Inferior parietal cortex (tissue), 1 donor: ENCODE measurements at regions not wholly inside any gene's neighbourhood (a gene's known extent, or its start where the extent isn't known, plus 50 kb on each side); places are given as distances from the start of the nearest gene placed in this dataset.
"Not testable (repeated sequence)": the region's sequence is repeated elsewhere in the genome, so short reads cannot be mapped to it uniquely, and the experiment has no call there.

Experiments
- DNase-seq: peaks from one replicate; pipeline ENCODE4 v3.0.0-alpha.2; 2016; ENCODE audit errors: extremely low spot score

DNA sequence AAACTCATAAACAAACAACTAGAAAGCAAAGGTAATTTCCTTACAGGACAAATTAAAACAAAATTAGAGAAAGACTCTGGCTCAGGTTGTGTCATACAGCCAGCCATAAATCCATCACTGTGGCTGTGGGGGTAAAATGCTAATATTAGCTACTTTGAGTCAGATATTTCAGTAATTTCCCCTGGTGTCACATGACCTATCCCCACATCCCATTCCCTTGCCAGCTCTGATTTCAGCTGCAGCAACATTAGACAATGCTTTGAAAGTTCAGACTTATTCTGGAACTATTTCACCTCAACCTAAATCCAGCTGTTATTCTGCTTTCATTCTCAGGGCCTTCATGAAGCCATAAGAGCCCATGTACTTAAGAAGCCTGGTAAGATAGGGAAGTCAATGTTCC, 55.3 kb downstream of the RPL10L start:
- DNase-seq: no peak

DNA sequence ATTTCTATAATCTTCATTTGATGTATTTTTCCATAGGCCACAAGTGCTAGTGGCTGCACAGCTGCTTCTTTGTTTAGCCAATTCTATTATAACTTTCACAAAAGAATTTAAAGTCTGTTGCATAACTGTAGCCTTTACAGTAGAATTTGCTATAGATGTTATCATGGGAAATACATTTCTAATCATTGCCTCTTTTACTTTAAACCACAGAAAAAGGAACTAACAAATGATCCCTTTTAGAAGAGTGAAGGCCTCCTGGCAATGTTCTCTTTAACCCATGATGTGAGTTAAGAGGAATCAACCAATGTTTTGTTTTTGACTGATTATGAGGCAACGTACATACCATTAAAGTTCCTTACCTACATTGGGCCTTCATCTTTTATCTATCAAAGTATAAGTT, 68.8 kb downstream of the RPL10L start:
- DNase-seq: no peak

DNA sequence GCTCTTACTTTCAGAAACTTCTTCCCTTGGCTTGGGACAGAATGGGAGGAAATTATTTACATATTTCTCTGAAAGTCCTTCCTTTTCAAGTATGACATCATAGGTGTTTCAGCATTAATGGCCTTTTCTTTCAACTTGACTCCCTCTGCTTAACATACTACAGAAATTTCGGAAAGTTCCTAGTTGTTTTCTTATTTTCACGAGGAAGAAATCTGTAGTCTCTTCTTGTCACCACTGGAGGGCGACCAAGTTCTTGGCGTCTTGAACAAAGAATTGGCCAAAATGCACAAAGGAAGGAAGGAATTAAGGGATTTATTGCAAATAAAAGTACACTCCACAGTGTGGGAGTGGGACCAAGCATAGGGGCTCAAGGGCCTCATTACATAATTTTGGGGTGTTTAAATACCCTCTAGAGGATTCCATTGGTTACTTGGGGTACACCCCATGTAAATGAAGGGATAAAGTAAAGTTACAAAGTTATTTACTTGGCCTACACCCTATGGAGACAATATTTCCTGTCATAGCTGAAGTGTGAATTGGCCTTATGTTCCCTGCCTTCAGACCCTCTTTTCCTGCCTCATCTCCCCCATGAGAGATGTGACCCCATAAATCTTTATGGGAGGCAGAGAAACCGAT, 70.4 kb downstream of the RPL10L start:
- peak; percentile 38 for DNase-seq

DNA sequence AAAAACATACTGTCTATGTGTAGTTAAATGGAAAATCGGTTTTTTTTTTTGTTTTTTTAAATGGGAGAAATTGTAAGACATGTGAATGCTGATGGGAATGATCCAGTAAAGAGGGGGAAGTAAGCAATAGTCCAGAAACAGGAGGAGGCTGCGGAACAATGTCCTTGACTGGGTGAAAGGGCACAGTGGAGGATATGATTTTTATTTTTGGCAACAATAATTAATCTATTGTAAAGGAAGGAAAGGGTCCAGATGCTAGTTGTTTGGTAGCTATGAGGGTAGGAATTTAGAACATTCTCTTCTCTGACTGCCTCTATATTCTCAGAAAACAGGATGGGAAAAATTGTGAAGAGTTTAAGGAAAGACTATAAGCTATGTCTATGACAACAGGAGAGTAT, 76.6 kb downstream of the RPL10L start:
- no peak for DNase-seq

DNA sequence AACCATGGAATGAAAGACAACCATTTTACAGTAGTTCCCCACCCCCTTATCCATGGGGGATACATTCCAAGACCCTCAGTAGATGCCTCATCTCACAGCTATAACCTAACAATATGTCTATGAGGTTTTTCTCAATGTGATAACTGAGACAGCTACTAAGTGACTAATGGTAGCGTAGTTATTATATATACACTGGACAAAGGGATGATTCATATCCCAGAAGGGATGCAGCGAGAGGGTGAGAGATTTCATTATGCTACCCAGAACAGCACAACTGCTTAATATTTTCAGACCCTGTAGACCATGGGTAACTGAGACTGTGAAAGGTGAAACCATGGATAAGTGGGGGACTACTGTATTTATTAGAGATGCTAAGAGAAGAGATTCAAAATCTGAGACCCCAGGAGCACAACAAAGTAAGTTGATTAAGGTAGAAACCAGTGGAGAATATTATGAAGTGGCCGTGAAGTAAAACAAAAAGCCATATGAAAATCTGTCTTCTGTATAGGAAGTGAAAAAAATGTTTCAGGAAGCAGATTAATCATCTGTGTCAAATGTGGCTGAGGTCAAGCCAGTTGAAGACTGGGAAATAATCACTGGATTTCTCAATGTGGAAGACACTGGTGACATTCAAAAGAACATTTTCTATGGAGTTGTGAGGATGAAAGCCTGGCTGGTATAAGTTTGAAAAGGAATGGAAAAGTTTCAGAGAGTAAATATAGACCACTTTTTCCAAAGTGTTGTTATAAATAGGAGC, 77.2 kb downstream of the RPL10L start:
- DNase-seq: no peak

DNA sequence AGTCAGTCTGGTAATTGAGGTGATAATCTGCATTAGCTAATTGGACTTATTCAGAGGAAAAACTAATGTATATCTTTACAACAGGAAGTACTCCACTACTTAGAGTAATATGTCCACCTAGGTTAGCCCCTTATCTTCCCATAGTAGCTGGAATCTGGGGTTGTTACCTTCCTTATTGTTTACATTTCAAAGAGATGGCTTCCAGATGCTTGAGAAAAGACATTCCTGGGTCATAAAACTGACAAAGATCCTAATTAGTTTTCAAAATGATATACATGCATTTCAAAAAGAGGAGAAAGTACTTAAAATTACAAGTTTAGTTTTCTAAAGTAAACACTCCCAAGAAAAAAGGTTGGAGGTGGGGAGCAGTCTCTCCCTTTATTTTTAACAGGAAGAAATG, 78.1 kb downstream of the RPL10L start:
- DNase-seq: no peak

DNA sequence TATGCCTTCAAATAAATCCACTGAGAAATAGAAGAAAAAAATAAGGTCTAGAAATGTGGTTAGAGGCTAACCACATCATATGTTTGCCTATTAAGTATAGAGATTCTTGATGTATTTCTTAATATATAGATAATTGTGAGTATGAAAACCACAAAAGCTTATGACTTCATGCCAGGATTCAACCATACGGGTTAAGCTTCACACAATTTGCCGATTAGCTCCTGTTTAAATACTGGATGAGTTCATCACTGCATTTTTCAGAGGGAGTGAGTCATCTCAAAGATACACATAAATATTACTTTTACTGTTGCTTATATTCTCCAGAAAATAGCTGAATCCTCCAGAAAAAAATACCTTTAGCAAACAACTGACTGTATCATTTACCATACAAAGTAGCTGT, 79.6 kb downstream of the RPL10L start:
- no peak for DNase-seq

DNA sequence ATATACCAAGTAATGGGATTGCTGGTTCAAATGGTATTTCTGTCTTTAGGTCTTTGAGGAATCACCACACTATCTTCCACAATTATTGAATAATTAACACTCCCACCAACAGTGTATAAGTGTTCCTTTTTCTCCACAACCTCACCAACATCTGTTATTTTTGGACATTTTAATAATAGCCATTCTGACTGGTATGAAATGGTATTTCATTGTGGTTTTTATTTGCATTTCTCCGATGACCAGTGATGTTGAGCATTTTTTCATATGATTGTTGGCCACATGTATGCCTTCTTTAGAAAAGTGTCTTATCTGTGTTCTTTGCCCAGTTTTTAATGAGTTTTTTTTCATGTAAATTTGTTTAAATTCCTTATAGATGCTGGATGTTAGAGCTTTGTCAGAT, 83.4 kb downstream of the RPL10L start:
- not testable (repeated sequence) for DNase-seq

DNA sequence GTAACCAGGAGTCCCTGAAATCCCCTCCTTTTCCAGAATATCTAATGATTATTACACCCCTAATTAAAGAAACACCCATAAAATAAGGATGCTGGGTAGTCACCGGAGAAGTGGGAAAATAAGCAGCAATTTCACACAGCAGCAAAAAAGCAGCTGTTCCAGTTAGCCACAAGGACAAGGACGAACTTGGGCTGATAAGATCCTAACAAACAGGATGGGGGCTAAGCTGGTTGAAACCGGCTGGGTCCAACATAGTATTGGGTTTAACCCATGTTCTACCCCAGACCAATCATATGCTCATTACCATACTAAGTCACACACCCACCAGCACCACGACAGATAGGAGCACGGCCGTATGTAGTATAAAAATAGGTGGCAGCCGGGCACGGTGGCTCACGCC, 100.7 kb downstream of the RPL10L start:
- DNase-seq: no peak

DNA sequence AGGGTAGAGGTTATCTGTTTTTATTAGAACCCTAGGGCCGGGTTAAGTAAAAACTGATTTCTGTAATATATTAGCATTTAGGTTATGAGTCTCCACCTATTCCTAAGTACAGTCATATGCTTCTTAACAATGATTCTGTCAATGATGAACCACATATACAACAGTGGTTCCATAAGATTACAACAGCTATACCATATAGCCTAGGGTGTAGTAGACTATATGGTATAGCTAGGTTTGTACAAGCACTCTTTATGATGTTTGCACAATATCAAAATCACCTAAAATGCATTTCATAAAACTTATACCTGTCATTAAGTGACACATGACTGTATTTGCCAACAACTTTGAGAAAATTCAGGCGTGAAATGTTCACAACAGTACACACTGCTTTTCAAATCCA, 110.6 kb downstream of the RPL10L start:
- no peak for DNase-seq

DNA sequence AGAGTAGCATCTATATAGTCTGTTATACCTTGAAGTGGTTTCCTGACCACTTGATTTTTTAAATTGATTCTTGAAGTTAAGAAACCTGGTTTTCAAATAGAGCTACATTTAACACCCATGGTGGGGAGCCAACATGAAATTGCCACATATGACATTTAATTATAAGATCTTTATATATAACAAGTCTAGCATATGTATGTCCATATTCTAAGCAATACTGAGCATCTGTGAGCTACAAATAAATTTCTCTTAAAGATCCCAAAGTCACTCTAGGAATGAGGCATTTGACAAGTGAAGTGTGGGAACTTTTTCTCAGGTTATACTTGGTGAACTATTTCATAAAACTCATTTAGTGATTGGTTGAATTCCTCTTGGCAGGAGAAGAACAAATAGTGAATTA, 132.5 kb downstream of the RPL10L start:
- no peak for DNase-seq

DNA sequence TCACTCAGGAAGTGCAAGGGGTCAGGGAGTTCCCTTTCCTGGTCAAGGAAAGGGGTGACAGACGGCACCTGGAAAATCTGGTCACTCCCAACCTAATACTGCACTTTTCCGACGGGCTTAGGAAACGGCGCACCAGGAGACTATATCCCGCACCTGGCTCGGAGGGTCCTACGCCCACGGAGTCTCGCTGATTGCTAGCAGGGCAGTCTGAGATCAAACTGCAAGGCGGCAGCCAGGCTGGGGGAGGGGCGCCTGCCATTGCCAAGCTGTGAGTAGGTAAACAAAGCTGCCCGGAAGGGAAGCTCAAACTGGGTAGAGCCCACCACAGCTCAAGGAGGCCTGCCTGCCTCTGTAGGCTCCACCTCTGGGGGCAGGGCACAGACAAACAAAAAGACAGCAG, 142.8 kb downstream of the RPL10L start:
- not testable (repeated sequence) for DNase-seq

DNA sequence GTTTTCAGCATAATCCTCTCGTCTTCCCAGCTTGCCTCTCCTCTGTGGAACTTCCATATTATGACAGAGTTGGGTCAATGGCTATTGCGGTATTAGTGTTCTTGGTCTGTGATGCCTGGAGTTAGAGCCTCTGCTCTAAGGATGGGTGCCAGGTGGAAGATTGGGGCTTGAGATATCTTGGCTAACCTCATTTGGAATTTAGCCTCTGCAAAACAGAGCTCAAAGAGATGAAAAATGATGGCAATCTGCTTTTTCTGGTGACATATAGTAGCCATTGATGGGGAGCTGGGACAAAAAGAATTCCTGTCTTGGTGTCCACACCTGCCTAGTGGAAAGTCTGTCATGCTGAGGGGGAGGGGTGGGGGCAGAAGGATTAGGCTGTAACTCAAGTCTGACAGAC, 152.1 kb downstream of the RPL10L start:
- no peak for DNase-seq

DNA sequence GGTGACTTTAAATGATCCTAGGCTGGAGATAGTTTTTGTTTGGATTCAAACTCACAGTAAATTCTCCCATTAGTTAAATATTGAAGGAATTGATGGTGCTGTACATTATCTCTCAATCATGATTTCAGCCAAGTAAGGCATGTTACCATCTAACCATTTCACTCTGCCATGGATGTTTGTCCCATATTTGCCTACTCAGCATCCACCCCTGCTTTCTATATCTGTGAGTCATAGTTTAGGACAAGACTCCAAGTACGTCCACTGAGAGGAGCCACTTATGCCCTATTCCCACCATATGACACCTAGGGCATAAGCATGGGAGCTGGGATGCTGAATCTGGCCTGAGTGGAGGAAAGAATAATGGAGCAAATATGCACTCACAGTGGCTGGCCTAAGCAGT, 155.2 kb downstream of the RPL10L start:
- DNase-seq: no peak

DNA sequence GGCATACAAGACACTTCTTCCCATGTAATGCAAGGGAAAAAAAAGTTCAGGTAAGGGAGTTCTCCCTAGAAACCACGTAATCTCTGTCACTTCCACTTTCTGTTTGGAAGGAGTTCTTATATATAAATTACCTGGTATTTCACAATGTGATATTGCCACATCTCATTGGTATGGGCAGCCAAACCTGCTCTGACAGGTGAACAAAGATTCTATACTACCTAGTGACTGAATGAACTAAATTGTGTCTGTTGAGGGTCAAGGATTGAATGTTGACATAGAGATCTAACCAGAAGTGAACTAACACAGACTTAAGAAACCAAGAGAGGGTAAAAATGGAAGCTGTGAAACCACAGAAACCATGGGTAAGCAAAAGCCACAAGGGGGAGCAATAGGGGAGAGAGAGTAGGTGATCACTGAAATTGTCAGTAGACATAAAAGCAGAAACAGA, 161.3 kb downstream of the RPL10L start:
- no peak for DNase-seq

DNA sequence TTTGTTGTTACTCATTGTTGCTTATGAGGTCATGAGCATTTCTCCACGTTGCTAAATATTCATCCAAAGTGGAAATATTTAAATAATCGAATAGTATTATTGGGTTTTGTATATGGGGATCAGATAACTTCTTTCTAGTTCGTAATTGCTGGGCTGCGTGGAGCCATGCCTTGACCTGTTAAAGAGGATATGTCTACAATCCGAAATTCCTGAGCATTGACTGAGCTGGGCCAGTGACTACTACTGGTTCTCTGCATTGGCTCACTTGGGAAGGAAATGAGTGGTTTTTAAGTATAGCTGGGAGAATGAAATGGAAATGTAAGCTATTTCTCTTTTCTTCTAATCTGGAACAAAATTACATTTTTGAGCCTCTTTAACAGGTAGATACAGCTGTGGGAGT, 163.2 kb downstream of the RPL10L start:
- DNase-seq: no peak

DNA sequence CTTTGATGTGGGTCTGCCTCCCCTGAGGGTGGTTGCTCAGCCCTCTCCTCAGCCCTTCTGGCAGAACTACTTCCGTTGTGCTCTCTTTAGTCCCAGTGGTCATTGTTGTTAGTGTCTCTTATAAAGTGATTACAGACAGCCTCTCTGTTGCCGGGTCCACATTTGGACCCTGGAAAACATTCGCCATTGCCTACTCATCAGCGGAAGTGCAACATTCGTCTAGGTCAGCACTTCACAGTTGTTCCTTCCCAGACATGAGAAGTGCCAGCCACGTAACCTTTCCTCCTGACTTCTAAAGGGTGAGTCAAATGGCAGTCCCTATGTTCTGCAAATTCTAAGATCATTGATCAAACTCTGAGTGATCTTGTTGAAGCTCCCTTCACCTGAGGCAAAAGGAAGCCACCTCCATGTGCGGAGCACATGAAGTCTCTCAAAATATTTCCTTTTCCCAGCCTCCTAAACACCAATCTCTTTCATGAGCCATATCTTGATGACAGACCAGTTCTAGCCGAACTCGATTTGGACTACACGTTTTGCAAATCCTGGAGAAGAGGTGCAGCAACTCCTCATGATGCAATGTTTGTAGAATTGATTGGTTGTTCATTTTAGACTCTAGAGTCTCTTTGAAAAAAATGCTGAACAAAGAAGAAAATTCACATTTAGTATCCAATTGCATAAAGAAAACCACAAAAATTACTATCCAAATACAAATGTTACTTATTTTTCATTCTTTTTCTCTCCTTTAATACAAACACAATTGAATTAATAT, 163.8 kb downstream of the RPL10L start:
- no peak for DNase-seq

DNA sequence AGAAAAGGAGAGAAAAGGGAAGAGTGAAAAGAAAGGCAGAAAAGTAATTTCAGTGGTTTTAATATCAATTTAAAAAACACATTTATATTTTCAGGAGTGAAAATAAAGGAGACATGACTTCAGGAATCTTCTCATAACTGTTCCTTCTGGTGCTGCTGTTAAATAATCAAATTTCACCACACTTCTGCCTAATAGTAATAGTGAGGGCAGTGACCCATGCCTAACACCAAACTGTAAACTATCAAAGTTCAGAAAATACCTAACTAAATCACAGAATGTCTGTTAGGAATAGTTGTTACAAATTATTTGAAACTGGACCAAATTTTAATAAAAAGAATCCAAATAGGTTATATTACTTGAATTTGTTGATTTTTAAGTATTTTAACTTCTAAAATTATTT, 169.4 kb downstream of the RPL10L start:
- DNase-seq: no peak

DNA sequence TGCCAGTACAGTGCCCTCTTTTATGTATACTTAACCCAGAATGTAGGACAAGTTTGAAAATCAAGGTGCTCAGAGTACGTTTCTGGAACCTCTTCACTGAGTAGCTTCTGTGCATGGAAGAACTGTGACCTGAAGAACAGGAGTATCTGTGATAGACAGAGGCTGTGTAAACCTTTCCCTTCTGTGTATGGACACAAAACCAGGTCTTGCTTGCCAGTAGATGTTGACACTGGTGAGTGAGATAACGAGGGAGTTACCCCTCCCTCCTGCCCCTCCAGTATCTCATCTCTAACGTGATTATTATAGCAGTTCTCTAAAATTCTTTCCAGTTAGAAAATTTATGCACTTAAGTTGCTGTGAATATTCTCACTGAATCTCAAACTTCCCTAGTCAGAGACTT, 170.8 kb downstream of the RPL10L start:
- no peak for DNase-seq

DNA sequence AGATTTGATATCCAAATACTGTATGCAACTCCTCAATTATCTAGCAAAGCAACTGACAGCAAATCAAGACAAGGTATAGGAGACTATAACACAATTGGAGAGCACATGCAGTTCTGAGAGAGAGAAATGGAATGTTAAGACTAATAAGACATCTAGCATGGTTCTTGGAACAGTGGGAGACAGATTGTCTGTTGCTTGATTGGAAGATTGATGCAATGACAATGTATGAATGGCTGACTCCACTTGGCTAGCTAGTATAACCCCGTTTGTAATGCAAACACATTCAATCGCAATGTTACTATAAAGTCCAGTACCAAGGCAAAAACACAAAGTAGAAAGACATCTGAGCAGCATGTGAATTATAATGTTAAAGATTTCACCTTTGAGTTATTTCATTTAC, 179.3 kb downstream of the RPL10L start:
- DNase-seq: no peak

DNA sequence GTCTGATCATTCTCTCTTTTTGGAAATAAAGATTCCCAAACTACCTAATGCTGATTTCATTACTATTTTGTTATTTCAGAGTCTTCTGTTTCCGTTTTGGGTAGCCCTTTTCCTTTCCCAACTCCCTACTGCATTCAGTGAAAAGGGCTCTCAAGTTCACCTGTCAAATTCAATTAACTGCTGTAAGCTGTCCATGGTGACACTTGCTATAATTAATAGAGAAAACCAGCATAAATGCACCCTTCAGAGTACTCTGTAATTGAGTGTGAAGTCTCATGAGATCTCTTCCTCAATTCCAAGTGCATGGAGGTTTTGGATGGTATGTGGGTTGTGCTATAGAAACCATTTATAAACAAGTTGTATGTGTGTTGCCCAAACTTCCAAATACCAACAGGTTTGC, 187.2 kb downstream of the RPL10L start:
- no peak for DNase-seq

DNA sequence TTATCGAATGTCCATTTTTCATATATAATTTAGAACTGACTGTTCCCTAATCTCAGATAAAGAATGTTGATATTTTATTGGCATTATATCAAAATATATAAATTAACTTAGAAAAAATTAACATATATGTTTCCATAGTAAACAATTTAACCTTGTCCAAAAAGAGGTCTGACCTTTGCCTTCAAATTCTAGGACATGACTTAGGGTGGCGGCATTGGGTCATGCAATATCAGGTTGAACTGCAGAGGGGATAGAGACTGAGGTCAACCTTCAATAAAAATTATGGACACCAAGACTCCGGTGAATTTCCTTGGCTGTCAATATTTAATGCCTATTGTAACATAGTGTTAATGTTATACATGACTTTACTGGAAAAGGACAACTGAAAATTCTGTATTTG, 199.8 kb downstream of the RPL10L start:
- DNase-seq: no peak

DNA sequence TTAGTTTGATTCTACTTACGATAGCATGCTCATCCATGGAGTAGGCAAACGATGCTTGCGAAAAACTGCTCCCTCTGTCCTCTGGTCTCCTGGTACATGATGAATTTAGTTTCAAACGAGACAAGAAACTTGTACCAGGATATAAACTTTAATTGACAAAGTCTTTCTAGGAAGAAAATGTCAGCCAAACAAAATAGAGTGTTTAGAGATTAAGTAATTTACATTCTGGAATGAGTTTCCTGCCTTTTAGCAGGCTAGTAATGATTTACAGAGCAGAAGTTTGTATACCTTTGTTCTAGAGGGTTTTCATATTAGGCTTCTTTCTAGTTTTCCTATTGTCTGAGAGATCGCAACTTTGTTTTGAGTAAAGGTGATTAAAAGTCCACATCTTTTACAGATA, 206.9 kb downstream of the RPL10L start:
- no peak for DNase-seq
